Body of pancreas (tissue), 4 donors: ENCODE measurements at regions not wholly inside any gene's neighbourhood (a gene's known extent, or its start where the extent isn't known, plus 50 kb on each side); places are given as distances from the start of the nearest gene placed in this dataset. TPM values are rescaled to one million over a fixed set of nuclear protein-coding genes. Genes with fewer than 3 reads are reported as not detected.

Experiments
- ATAC-seq: fragments of 150-250 bp; one replicate; pipeline ENCODE4 v1.9.1; 2016
- DNase-seq, 4 donors: peaks; one replicate each; pipeline ENCODE4 v3.0.0-alpha.2; 2019
- H3K27ac ChIP-seq, 4 donors: fragments of 200-600 bp; sonication (generic); 1 replicate in 3 of 4; 2 replicates in 1 of 4; pipeline versions ENCODE4 v1.5.1 to v1.6.1; 2016 to 2019; ENCODE audit warnings: mild to moderate bottlenecking in 1 of 4, mixed read lengths in 1 of 4, moderate library complexity in 1 of 4
- H3K27me3 ChIP-seq, 2 donors: fragments of 200-600 bp; sonication (generic); one replicate each; pipeline ENCODE4 v1.6.0; 2016; ENCODE audit warnings: mild to moderate bottlenecking in 1 of 2
- H3K36me3 ChIP-seq, 2 donors: fragments of 200-600 bp; sonication (generic); replicated peaks in 1 of 2; 2 replicates each; pipeline ENCODE4 v1.5.1; 2016; ENCODE audit warnings: low read depth in 2 of 2; ENCODE audit not compliant: insufficient read depth in 1 of 2
- H3K4me1 ChIP-seq: fragments of 200-600 bp; sonication (generic); one replicate; pipeline ENCODE4 v1.6.0; 2016
- H3K4me3 ChIP-seq, 2 donors: fragments of 200-600 bp; sonication (generic); 1 replicate in 1 of 2; 2 replicates in 1 of 2; pipeline ENCODE4 v1.5.1; 2016 to 2019
- H3K9me3 ChIP-seq, 3 donors: fragments of 200-600 bp; sonication (generic); 1 replicate in 2 of 3; 2 replicates in 1 of 3; pipeline ENCODE4 v1.5.1; 2016
- POLR2A ChIP-seq, 3 donors: fragments of 450-650 bp; IDR thresholded peaks; one replicate each; pipeline ENCODE4 v1.6.1; 2016; ENCODE audit warnings: antibody characterized with exemption in 3 of 3, mild to moderate bottlenecking in 2 of 3
- WGBS, 2 donors: methylation state at CpG; one replicate each; pipeline ENCODE4 v1.1.5; 2017; 5-methylcytosine and 5-hydroxymethylcytosine counted together
- intact Hi-C: fragments of 100-400 bp; cut with DNase I; formaldehyde crosslinking; loops from one replicate; pipeline ENCODE4 v1.15.1; 2023
- small RNA-seq: library from RNA; depleted of rRNA; stranded (forward); fragments of <200 nt; gene quantifications from one replicate; pipeline ENCODE3, GENCODE V24; 2016
- TF ChIP-seq, protein P1 (sequence below), 7 experiments: fragments of 450-650 bp in 4 of 7; fragments of 200-600 bp in 3 of 7; sonication (generic) in 3 of 7; IDR thresholded peaks; one replicate each; pipeline ENCODE4 v1.5.1; 2016 to 2019; ENCODE audit warnings: antibody characterized with exemption in 7 of 7

DNA sequence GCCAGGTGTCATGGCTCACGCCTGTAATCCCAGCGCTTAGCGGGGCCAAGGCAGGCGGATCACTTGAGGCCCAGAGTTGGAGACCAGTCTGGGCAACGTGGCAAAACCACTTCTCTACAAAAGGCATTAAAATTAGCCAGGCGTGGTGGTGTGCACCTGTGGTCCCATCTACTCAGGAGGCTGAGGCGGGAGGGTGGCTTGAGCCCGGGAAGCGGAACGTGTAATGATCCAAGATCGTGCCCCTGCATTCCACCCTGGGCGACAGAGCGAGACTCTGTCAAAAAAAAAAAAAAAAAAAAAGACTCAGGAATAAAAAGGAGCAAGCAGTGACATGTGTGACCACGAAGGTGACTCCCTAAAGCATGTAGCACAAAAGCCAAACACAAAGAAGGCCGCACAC lies 50.1 kb upstream of the SALL3 start:
- no peaks in the 10 kb centered on the region for H3K36me3 ChIP-seq
- DNase-seq, result no peak
- TF ChIP-seq, protein P1, sequence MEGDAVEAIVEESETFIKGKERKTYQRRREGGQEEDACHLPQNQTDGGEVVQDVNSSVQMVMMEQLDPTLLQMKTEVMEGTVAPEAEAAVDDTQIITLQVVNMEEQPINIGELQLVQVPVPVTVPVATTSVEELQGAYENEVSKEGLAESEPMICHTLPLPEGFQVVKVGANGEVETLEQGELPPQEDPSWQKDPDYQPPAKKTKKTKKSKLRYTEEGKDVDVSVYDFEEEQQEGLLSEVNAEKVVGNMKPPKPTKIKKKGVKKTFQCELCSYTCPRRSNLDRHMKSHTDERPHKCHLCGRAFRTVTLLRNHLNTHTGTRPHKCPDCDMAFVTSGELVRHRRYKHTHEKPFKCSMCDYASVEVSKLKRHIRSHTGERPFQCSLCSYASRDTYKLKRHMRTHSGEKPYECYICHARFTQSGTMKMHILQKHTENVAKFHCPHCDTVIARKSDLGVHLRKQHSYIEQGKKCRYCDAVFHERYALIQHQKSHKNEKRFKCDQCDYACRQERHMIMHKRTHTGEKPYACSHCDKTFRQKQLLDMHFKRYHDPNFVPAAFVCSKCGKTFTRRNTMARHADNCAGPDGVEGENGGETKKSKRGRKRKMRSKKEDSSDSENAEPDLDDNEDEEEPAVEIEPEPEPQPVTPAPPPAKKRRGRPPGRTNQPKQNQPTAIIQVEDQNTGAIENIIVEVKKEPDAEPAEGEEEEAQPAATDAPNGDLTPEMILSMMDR (IDR thresholded peaks at IDR 0.05), result no peak
- no peak for TF ChIP-seq POLR2A (IDR thresholded peaks at IDR 0.05)
- no peak overlapping the region for H3K27ac ChIP-seq
- no peaks in the 10 kb centered on the region for H3K9me3 ChIP-seq
- no peaks in the 10 kb centered on the region for H3K27me3 ChIP-seq
- no peak overlapping the region for H3K4me3 ChIP-seq
- H3K4me1 ChIP-seq, result no peaks in the 10 kb centered on the region
- intact Hi-C loops, result no loop called here
- no peak for ATAC-seq
- 74 to 81% methylated on average over 15 of the region's 15 CpGs for WGBS, 2 donors

Small RNA genes lying in the stretch of these regions (small RNA-seq; reads per million reads assigned to genes)
- gene RF00019 (not detected), gene RF00402 (not detected), gene RNA5SP461 (not detected), gene RNU6-655P (not detected)
